NOMO-1 (cell line): ENCODE measurements at regions not wholly inside any gene's neighbourhood (a gene's known extent, or its start where the extent isn't known, plus 50 kb on each side); places are given as distances from the start of the nearest gene placed in this dataset.
A peak's percentile ranks its signal among the peaks of the same experiment; 100 is the strongest.

Experiments used
- DNase-seq, 2 experiments: peaks; one replicate each; lab custom pipeline; 2025; ENCODE audit not compliant: unreplicated experiment in 2 of 2; lab: John Stamatoyannopoulos, UW

- no peak for DNase-seq
Measured at GRCh38 chr14:100658181-100658886, 68.4 kb upstream of the DLK1 start.

GRCh38 chr14:100659345-100660001 is 67.2 kb upstream of the DLK1 start:
- DNase-seq = no peak

- no peak for DNase-seq
Measured at GRCh38 chr14:100660498-100660881, 66.2 kb upstream of the DLK1 start.

DNA sequence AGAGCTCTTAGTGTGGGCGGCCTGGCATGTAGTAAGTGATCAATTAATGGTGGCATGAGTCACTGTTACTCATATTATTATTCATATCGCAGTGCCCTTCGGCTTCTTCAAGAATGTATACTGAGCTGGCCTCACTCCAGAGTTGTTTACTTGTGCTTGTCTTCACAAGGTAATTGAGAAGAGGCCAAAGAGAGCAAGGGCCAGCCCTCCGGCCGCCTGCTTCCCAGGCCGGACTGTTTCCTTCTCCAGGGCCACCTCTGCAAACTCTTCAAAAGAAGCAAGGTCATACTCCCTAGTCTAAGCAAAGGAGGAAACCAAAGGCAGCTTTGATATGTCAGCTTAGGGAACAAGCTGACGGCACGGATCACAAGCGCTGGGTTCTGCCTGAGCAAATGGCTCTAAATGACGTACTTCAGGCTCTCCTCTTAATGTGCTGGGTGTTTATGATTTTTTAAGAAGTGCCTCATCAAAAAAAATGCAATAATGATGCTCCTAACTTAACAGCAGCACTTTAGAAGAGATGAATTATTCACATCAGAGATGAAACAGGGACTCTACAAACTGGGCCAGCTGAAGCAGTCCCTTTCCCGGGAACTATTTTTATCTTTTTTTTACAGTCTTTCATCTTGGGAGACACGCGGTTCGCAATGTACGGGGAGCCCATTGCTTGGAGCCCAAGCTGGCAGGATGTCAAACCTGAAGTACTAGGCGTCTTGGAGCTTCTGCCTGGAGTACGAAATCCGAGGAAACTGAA is 65.6 kb upstream of the DLK1 start:
- no peak for DNase-seq

- DNase-seq = peak; percentile 34 to 64
Measured at GRCh38 chr14:100662879-100663760, 63.6 kb upstream of the DLK1 start.

DNA sequence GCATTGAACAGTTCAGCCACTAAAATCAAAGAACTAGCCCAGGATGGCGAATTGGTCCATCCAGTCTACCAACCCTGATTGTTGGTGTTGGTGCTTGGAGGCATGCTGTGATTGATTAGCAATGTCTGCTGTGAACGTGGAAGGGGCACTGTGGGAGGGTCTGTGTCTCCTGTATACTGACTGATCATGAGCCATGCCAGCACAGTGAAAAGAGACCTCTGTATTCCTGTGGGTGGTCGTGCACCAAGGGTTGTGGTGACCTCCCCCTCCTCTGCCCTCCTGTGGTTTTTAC is 63.0 kb upstream of the DLK1 start:
- no peak for DNase-seq

GRCh38 chr14:100664231-100664630 is 62.5 kb upstream of the DLK1 start:
- no peak for DNase-seq

DNA sequence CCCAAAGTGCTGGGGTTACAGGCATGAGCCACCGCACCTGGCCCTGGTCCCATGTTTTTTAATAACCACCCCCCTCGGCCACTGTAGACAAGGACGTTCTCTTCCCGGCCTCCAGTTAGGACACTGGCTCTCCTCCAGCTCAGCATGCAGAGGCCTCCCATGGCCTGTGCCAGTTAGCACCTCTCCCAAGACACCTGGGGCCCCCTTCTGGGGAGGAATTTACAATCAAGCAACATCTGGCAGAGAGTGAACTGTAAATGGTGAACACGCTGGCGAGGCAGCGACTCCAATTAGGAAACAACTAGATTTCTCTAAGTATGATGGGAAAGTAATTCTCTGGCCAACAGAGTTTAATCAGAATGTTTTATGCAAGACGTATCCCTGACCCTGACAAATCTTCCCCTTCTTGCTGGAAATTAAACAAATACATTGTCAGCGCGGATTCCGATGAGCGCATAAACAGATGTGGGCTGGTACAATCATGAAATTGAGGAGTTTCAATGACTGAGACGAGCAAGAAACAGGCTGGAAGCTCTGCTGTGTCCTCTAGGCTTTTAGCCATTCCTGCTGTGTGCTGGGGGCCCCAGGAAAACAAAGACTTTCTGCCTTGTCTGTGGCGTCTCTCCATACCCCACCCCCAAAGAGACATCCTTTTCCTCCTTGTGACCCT is 61.7 kb upstream of the DLK1 start:
- DNase-seq = no peak

- DNase-seq = no peak
Measured at GRCh38 chr14:100665511-100666032, 61.1 kb upstream of the DLK1 start.

- no peak for DNase-seq
Measured at GRCh38 chr14:100666403-100666802, 60.3 kb upstream of the DLK1 start.

DNA sequence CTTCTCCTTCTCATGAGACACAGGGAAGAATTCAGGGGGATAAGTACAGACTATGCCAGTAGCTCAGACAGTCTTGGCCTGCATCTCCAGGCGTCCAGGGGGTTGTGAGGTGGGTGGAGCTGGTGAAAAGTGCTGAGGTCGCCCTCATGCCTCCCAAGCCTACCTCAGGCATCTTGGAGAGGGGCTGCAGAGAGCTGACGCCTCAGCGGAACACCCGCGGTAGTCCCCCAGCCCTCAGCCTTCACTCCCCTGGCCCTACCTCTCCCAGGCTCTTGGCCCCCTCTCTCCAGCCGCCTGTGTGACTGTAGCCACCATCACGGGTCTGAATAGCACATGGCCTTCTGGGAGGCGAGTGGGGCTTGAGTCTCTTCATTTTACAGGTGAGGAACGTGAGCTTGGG is 59.8 kb upstream of the DLK1 start:
- no peak for DNase-seq

DNA sequence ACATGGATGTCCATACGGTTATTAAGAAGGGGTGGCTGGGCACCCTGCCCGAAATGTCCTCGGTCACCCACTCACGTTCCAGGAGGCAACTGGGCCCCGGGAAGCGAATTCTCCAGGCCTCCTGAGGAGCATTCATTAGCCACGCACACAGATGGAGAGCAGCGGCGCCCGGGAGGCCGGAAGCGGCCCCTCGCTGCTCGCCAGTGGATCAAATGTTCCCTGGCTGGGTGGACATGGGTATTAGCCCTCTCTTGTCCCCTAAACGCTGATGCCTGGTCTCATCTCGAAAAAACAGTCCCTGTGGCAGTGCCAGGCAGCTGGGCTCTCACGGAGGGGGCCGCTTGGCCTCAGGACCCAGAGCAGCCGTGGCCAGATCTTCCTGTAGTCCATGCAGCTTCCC is 59.0 kb upstream of the DLK1 start:
- DNase-seq = no peak

GRCh38 chr14:100668352-100668751 is 58.3 kb upstream of the DLK1 start:
- no peak for DNase-seq

DNA sequence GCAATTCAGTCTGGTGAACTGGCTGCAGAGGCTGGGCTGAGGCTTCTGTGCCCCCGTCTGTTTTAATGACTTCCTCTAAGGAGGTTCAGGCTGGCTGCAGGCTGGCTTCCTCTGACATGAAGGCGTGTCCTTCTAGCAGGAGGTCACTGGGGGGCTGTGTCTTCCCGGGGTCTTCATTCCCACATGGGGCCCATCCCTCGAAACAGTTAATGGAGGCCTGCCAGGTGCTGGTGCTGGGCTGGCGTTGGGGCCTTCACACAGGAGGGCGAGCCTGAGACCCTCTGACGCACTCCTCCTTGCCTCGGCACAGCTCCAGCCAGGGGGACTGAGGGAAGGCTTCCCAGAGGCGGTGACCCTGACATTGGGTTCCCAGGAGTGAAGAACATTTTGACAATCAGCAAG is 57.7 kb upstream of the DLK1 start:
- DNase-seq = peak; percentile 46 to 65

- DNase-seq = no peak
Measured at GRCh38 chr14:100669468-100669867, 57.2 kb upstream of the DLK1 start.

- DNase-seq = no peak
Measured at GRCh38 chr14:100670017-100670752, 56.5 kb upstream of the DLK1 start.

DNA sequence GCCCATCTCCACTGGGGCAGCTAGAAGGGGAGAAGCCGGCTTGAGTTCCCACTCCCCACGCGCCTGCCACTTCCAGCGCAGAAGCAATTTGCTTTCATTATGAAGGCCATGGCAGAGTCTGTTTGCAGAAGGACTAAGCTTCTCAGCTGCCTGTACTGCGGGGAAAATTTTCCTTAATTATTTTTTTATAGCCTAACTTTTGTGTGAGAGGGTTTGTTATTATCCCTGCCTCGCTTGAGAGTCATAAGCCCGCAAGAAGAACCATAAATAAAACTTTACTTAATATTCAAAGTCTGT is 56.0 kb upstream of the DLK1 start:
- DNase-seq = no peak

DNA sequence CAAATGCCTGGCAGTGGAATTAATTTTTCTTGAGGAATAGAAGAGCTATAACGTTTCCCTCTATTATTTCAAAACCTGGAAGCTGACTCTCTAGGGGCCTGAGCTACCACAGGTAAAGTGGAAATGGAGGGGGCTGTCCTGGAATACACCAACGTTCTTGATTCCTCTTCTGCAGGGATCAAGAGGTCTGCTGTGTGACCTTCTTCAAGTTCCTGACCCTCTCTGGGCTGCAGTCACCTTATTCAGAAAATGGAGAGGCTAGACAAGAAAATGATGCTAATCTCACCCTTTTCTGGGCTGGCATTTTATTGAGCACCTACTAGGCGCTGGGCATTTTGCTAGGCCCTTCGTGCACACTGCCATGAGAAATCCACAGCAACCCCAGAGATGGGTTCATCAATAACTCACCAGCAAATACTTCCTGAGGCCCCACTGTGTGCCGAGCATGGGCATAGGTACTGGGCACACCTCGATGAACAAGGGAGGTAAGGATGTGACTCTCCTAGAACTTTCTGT is 55.2 kb upstream of the DLK1 start:
- DNase-seq = no peak

DNA sequence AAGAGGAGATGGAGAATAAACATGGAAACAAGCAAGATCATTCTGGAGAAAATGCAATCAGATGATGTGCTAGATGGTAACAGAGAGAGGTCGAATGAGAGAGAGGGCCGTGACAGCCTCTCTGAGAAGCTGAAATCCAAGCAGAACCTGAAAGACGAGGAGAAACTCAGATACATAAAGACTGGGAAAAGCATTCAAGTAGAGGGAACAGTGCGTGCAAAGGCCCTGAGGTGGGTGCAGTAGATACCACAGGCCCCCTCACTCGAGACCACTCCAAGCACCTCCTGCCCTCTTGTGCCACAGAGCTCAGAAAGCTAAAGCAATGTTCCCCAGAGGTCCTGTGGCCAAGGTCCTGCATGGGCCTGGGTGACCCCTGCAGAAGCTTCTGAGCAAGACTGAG is 54.8 kb upstream of the DLK1 start:
- no peak for DNase-seq
